ENCODE measurements at regions not wholly inside any gene's neighbourhood (a gene's known extent, or its start where the extent isn't known, plus 50 kb on each side); places are given as distances from the start of the nearest gene placed in this dataset.
"Not testable (repeated sequence)": the region's sequence is repeated elsewhere in the genome, so short reads cannot be mapped to it uniquely, and the experiment has no call there.

GRCh38 chrX:43224496-43224895, 431.6 kb upstream of the MAOA start:
- no peak for DNase-seq (ENCODE audit: low read depth in 2 of 2)

GRCh38 chrX:43225626-43226328, 430.3 kb upstream of the MAOA start:
- no peak for DNase-seq (ENCODE audit: low read depth in 2 of 2)

GRCh38 chrX:43238461-43238945, 417.6 kb upstream of the MAOA start:
- no peak for DNase-seq (ENCODE audit: low read depth in 2 of 2)

GRCh38 chrX:43239356-43239755, 416.7 kb upstream of the MAOA start:
- no peak for DNase-seq (ENCODE audit: low read depth in 2 of 2)

- DNase-seq (ENCODE audit: low read depth in 2 of 2) = no peak
Measured at GRCh38 chrX:43255596-43255995, 400.5 kb upstream of the MAOA start.

GRCh38 chrX:43266487-43266886, 389.6 kb upstream of the MAOA start:
- DNase-seq (ENCODE audit: low read depth in 2 of 2) = no peak

- DNase-seq (ENCODE audit: low read depth in 2 of 2) = no peak
Measured at GRCh38 chrX:43267652-43268051, 388.4 kb upstream of the MAOA start.

- no peak for DNase-seq (ENCODE audit: low read depth in 2 of 2)
Measured at GRCh38 chrX:43269201-43269600, 386.9 kb upstream of the MAOA start.

GRCh38 chrX:43277879-43278278, 378.2 kb upstream of the MAOA start:
- no peak for DNase-seq (ENCODE audit: low read depth in 2 of 2)

- DNase-seq (ENCODE audit: low read depth in 2 of 2) = no peak
Measured at GRCh38 chrX:43278440-43278839, 377.7 kb upstream of the MAOA start.

GRCh38 chrX:43279341-43279808, 376.7 kb upstream of the MAOA start:
- DNase-seq (ENCODE audit: low read depth in 2 of 2) = no peak

- no peak for DNase-seq (ENCODE audit: low read depth in 2 of 2)
Measured at GRCh38 chrX:43283187-43283586, 372.9 kb upstream of the MAOA start.

GRCh38 chrX:43311625-43312024, 344.5 kb upstream of the MAOA start:
- not testable (repeated sequence) for DNase-seq (ENCODE audit: low read depth in 2 of 2)

GRCh38 chrX:43313035-43313434, 343.1 kb upstream of the MAOA start:
- no peak for DNase-seq (ENCODE audit: low read depth in 2 of 2)

GRCh38 chrX:43314525-43314924, 341.6 kb upstream of the MAOA start:
- no peak for DNase-seq (ENCODE audit: low read depth in 2 of 2)

GRCh38 chrX:43315622-43316021, 340.5 kb upstream of the MAOA start:
- DNase-seq (ENCODE audit: low read depth in 2 of 2) = no peak

- no peak for DNase-seq (ENCODE audit: low read depth in 2 of 2)
Measured at GRCh38 chrX:43316146-43316545, 340.0 kb upstream of the MAOA start.

- no peak for DNase-seq (ENCODE audit: low read depth in 2 of 2)
Measured at GRCh38 chrX:43317378-43317777, 338.7 kb upstream of the MAOA start.

- no peak for DNase-seq (ENCODE audit: low read depth in 2 of 2)
Measured at GRCh38 chrX:43328358-43328946, 327.6 kb upstream of the MAOA start.

- no peak for DNase-seq (ENCODE audit: low read depth in 2 of 2)
Measured at GRCh38 chrX:43333543-43333942, 322.6 kb upstream of the MAOA start.

- no peak for DNase-seq (ENCODE audit: low read depth in 2 of 2)
Measured at GRCh38 chrX:43345166-43345565, 310.9 kb upstream of the MAOA start.

GRCh38 chrX:43349363-43349762, 306.7 kb upstream of the MAOA start:
- no peak for DNase-seq (ENCODE audit: low read depth in 2 of 2)

GRCh38 chrX:43350935-43351334, 305.2 kb upstream of the MAOA start:
- no peak for DNase-seq (ENCODE audit: low read depth in 2 of 2)

- no peak for DNase-seq (ENCODE audit: low read depth in 2 of 2)
Measured at GRCh38 chrX:43357741-43358140, 298.4 kb upstream of the MAOA start.
